ENCODE measurements at regions not wholly inside any gene's neighbourhood (a gene's known extent, or its start where the extent isn't known, plus 50 kb on each side); places are given as distances from the start of the nearest gene placed in this dataset.
"Not testable (repeated sequence)": the region's sequence is repeated elsewhere in the genome, so short reads cannot be mapped to it uniquely, and the experiment has no call there.

DNA sequence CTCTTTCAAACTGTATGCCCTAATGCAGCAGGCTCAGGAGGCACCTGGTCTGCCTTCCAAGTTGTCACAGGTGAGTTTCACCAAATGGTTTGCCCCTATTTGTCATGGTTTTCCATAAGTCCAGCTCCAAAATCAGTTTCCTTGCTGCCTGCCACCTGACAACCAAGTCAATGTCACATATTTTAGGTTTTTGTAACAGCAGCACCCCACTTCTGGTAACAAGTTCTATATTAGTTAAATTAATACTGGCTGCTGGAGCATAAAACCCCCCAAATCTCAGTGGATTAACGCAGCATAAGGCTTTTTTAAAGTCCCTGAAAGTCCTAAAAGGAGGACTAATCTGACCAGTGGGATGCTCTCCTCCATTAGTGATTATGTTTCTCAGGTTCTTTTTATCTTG, 200.7 kb downstream of the RRAGC start:
- Mint-ChIP-seq H3K27me3 (peaks cover 13% of the 10 kb centered on the region), H3K36me3 (no peaks in the 10 kb centered on the region)
- ATAC-seq (ENCODE audit: low read depth): no peak

DNA sequence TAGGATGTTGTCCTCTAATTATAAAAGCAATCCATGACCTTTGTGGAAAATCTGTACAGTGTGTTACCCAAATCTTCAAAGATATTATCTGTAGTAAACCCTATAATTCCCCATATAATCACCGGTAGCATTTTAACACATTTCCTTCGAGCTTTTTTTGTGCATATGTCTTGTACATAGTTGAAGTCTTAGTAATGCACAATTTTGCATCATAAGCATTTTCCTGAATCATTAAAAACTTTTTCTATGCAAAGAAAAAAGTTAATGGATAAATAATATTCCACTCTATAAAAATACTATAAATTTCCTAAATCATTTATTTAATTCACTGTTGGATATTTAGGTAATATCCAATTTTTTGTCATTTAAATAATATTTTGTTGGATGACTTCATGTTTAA, 201.7 kb downstream of the RRAGC start:
- DNase-seq: no peak
- Mint-ChIP-seq H3K36me3 (no peaks in the 10 kb centered on the region), H3K9me3 (no peaks in the 10 kb centered on the region), H3K4me1 (no peaks in the 10 kb centered on the region), H3K4me3 (no peak overlapping the region), H3K27me3 (peaks cover 9% of the 10 kb centered on the region), H3K27ac (no peak overlapping the region)
- POLR2A ChIA-PET: no interaction called here
- ATAC-seq (ENCODE audit: low read depth): no peak

More for the DNA sequence above, 200.7 kb downstream of the RRAGC start:
- no peak overlapping the region for H3K27ac Mint-ChIP-seq
- no peak for DNase-seq
- H3K4me1 Mint-ChIP-seq: no peaks in the 10 kb centered on the region
- H3K4me3 Mint-ChIP-seq: no peak overlapping the region
- H3K9me3 Mint-ChIP-seq: no peaks in the 10 kb centered on the region
- POLR2A ChIA-PET: no interaction called here

DNA sequence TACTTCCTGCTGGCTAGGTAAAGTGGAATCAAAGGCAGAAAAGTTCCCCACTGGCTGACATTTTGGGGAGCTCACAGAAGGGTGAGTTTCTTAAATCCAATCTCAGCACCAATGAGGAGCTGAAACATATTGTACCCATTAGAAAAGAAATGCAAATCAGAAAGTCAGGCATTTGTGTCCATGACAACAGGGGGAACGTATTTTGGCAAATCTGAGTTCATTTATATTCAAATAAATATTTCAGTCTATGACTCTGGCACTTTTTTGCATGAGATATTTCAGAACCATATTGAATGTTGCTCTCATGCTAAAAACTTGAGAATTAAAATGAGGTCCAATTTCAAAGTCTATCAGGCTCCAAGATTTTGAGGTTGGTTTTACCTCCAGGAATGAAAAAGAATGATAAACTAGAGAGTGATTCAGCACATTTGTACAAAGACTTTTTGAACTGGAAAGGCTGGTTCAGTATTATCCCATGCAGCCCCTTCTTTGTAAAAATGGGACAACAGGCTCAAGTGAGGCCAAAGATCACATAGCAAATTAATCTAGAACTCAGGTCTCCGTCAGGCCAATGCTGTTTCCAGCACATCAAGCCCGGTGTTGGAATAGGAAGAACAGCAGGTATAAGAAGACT, 202.2 kb downstream of the RRAGC start:
- no peak overlapping the region for H3K27ac Mint-ChIP-seq
- ATAC-seq (ENCODE audit: low read depth) (no peak), DNase-seq (no peak)
- H3K4me1 Mint-ChIP-seq: no peaks in the 10 kb centered on the region
- POLR2A ChIA-PET: no interaction called here
- peaks cover 6% of the 10 kb centered on the region for H3K27me3 Mint-ChIP-seq
- H3K4me3 Mint-ChIP-seq: no peak overlapping the region
- no peaks in the 10 kb centered on the region for H3K9me3 Mint-ChIP-seq
- no peaks in the 10 kb centered on the region for H3K36me3 Mint-ChIP-seq

DNA sequence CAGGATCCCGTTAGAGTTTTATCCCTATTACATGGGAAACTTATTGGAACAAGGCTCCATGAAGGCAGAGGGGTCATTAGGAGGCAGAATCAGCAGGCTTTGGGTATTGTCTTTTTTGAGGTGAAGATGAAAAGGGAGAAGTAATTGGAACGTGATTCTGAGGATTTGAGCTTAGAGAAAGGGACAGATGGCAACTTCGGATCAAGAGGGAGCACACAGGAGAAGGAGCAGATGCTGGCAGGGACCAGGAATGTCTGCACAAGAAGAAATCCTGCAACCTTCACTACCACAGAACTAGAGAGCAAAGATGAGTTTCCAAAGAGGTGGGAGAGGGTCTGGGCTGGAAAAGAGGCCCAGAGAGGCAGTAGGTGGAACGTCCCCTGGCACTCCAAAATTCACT, 202.8 kb downstream of the RRAGC start:
- Mint-ChIP-seq H3K4me1 (no peaks in the 10 kb centered on the region), H3K27me3 (peaks cover 3% of the 10 kb centered on the region), H3K4me3 (no peak overlapping the region), H3K9me3 (no peaks in the 10 kb centered on the region), H3K36me3 (no peaks in the 10 kb centered on the region), H3K27ac (no peak overlapping the region)
- POLR2A ChIA-PET: no interaction called here
- DNase-seq (no peak), ATAC-seq (ENCODE audit: low read depth) (no peak)

DNA sequence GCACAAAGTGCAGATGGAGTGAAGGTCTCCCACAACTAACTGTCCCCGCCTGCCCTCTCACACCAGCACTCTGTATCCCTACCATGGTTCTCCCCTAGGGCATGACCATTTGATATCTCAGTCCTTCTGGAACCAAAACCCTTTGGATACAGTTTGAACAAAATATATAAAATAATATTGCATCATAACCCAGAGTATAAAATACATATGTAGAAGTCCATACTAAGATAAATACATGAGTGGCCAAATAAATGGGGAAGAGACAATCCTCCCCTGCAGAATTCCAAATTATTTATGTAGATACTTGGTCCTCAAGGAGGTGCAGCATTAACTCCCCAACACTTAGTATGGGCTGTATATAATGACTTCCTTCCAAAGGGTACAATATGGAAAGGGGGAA, 207.4 kb downstream of the RRAGC start:
- no peak overlapping the region for H3K27ac Mint-ChIP-seq

DNA sequence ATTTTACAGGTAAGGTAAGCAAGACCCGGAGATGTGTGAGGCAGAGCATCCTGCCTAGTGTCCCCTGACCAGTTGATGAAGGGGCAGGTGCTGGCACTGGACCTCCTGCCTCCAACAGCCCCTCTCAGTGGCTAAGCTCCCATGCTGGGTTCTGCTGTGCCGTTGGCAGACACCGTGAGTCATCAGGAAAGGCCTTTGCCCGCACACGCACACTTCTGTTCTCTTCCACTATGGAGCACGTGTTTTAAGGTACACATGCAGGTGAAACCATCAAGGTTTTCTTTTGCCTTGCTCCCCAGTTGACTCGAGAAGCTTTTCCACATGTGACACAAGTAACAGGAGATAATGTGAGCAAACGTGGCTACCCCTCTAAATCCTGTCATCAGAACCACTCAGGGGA, 207.9 kb downstream of the RRAGC start:
- no peak for DNase-seq
- POLR2A ChIA-PET: no interaction called here
- Mint-ChIP-seq H3K27ac (no peak overlapping the region), H3K9me3 (peaks cover 2% of the 10 kb centered on the region), H3K36me3 (no peaks in the 10 kb centered on the region), H3K27me3 (peaks cover 8% of the 10 kb centered on the region), H3K4me3 (no peak overlapping the region), H3K4me1 (no peaks in the 10 kb centered on the region)
- no peak for ATAC-seq (ENCODE audit: low read depth)

More for the DNA sequence above, 207.4 kb downstream of the RRAGC start:
- peaks cover 9% of the 10 kb centered on the region for H3K27me3 Mint-ChIP-seq
- POLR2A ChIA-PET: no interaction called here
- no peaks in the 10 kb centered on the region for H3K36me3 Mint-ChIP-seq
- H3K9me3 Mint-ChIP-seq: peaks cover 2% of the 10 kb centered on the region
- H3K4me3 Mint-ChIP-seq: no peak overlapping the region
- DNase-seq (no peak), ATAC-seq (ENCODE audit: low read depth) (no peak)
- H3K4me1 Mint-ChIP-seq: no peaks in the 10 kb centered on the region

DNA sequence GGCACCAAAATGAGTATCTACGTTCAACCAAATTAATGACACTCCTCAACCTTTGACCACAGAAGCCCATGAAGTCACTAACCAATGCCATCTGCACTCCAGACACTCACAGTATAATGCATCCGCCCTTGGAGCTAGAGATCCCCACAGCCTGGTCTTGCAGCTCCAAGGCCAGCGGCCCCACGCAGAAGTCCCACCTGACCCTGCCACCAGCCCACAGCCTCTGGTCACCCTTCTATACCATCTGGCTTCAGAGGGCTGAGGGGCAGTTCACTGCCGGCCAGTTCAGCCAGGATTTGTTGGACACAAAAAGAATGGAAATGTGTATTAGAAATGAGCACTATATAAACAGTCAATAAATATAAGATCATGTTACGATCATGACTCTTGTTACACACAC, 211.2 kb downstream of the RRAGC start:
- Mint-ChIP-seq H3K27me3 (peaks cover 6% of the 10 kb centered on the region), H3K27ac (no peak overlapping the region), H3K4me1 (no peaks in the 10 kb centered on the region), H3K4me3 (no peak overlapping the region), H3K36me3 (no peaks in the 10 kb centered on the region), H3K9me3 (peaks cover 2% of the 10 kb centered on the region)
- ATAC-seq (ENCODE audit: low read depth) (no peak), DNase-seq (no peak)
- POLR2A ChIA-PET: no interaction called here

DNA sequence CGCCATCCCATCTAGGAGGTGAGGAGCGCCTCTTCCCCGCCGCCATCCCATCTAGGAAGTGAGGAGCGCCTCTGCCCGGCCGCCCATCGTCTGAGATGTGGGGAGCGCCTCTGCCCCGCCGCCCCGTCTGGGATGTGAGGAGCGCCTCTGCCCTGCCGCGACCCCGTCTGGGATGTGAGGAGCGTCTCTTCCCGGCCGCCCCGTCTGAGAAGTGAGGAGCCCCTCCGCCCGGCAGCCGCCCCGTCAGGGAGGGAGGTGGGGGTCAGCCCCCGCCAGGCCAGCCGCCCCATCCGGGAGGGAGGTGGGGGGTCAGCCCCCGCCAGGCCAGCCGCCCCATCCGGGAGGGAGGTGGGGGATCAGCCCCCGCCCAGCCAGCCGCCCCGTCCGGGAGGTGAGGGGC, 212.2 kb downstream of the RRAGC start:
- H3K9me3 Mint-ChIP-seq; POLR2A ChIA-PET; H3K27me3 Mint-ChIP-seq; H3K4me3 Mint-ChIP-seq; DNase-seq; H3K4me1 Mint-ChIP-seq; ATAC-seq (ENCODE audit: low read depth); H3K36me3 Mint-ChIP-seq; H3K27ac Mint-ChIP-seq: not testable (repeated sequence)

DNA sequence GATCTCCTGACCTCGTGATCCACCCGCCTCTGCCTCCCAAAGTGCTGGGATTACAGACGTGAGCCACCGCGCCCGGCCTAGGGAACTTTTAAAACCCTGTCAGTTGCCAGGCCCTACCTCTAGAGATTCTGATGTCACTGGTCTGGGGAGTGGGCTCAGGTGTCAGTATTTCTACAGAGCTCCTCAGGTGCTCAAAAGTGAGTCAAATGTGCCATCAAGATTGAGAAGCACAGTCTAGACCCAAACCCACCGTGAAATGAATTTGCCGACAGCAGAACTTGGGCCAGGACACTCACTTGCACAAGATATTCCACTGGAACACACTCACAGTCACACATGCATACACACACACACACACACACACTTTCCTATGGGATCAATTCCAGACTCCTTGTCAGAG, 215.5 kb downstream of the RRAGC start:
- Mint-ChIP-seq H3K4me1 (no peaks in the 10 kb centered on the region), H3K27me3 (peaks cover 2% of the 10 kb centered on the region), H3K36me3 (no peaks in the 10 kb centered on the region), H3K9me3 (peaks cover 9% of the 10 kb centered on the region), H3K27ac (no peak overlapping the region), H3K4me3 (no peak overlapping the region)
- no peak for DNase-seq
- POLR2A ChIA-PET: no interaction called here
- no peak for ATAC-seq (ENCODE audit: low read depth)

DNA sequence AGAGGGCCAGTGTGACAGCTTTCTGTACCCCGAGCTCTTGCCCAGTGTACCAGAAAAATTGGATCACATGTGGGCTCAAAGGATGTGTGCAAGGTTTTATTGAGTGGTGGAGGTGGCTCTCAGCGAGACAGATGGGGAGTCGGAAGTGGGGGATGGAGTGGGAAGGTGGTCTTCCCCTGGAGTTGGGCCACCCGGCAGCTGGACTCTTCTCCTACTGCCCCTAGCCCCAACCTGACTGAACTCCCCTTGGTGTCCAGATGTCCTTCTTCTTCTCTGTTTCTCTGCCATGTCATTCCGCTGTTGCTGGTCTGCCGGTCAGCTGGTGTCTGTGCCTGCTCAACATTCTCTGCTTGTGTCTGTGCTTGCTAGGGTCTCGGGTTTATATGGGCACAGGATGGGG, 217.9 kb downstream of the RRAGC start:
- H3K27ac Mint-ChIP-seq: no peak overlapping the region
- H3K9me3 Mint-ChIP-seq: peaks cover 8% of the 10 kb centered on the region
- DNase-seq (no peak), ATAC-seq (ENCODE audit: low read depth) (no peak)
- H3K27me3 Mint-ChIP-seq: peaks cover 5% of the 10 kb centered on the region
- no peaks in the 10 kb centered on the region for H3K36me3 Mint-ChIP-seq
- POLR2A ChIA-PET: no interaction called here
- H3K4me3 Mint-ChIP-seq: no peak overlapping the region
- H3K4me1 Mint-ChIP-seq: no peaks in the 10 kb centered on the region

DNA sequence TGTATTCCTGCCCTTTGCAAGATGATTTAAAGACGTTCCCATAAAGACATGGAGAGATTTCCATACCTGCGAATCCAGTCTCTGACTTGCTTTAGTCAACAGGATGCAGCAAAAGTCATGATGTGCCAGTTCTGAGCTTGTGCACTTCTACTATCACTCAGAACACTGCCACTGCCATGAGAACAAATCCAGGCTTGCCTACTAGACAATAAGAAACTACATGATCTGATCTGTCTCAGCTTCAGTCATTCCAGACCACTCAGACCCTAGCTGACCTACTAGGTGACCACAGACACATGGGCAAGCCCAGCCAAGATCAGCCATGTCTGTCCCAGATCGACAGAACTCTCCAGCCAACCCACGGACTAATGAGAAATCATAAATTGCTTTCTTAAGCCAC, 219.2 kb downstream of the RRAGC start:
- Mint-ChIP-seq H3K36me3 (no peaks in the 10 kb centered on the region), H3K27me3 (peaks cover 5% of the 10 kb centered on the region), H3K9me3 (peaks cover 8% of the 10 kb centered on the region), H3K4me1 (no peaks in the 10 kb centered on the region), H3K4me3 (no peak overlapping the region), H3K27ac (no peak overlapping the region)
- POLR2A ChIA-PET: no interaction called here
- DNase-seq (no peak), ATAC-seq (ENCODE audit: low read depth) (no peak)

DNA sequence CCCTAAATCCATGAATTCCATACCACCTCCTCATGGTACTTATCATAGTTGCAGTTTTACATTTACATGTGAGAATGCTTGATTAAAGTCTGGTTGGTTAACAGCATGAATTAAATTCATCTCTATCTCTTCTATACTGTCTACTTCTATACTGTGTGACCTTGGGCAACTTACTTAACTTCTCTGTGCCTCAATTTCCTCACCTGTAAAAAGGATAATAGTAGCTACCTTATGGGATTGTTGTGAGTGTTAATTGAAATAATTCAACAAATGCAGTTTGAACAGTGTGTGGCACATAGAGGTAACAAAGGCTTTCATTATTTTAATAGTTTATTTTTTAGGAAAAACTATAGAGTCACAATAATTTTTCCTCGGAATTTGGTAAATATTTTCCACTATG, 231.3 kb downstream of the RRAGC start:
- no peak for ATAC-seq (ENCODE audit: low read depth)
- Mint-ChIP-seq H3K36me3 (no peaks in the 10 kb centered on the region), H3K9me3 (no peaks in the 10 kb centered on the region), H3K27me3 (peaks cover 19% of the 10 kb centered on the region), H3K4me1 (no peaks in the 10 kb centered on the region), H3K4me3 (no peak overlapping the region), H3K27ac (no peak overlapping the region)
- no peak for DNase-seq
- POLR2A ChIA-PET: no interaction called here

DNA sequence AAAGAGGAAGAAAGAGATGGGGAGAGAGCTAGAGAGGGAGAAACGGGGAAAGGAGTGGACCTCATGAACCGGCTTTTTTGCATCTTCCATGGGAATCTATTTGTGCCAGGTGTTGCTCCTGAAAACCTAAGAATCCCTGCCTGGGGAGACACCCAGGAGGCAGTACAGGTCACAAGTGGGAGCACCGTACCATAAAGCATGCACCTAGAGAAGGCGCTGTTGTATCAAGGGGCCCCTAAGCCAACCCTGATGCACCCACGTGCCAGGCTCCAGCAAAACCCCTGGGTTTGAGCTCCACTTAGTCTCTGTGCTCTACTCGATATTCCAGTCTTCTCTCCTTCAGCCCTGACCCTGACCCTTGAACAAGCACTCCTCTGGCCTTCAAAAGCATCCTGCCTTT, 233.6 kb downstream of the RRAGC start:
- Mint-ChIP-seq H3K27me3 (peaks cover 11% of the 10 kb centered on the region), H3K27ac (no peak overlapping the region), H3K9me3 (no peaks in the 10 kb centered on the region), H3K36me3 (no peaks in the 10 kb centered on the region), H3K4me1 (no peaks in the 10 kb centered on the region), H3K4me3 (no peak overlapping the region)
- DNase-seq (no peak), ATAC-seq (ENCODE audit: low read depth) (no peak)
- POLR2A ChIA-PET: no interaction called here

DNA sequence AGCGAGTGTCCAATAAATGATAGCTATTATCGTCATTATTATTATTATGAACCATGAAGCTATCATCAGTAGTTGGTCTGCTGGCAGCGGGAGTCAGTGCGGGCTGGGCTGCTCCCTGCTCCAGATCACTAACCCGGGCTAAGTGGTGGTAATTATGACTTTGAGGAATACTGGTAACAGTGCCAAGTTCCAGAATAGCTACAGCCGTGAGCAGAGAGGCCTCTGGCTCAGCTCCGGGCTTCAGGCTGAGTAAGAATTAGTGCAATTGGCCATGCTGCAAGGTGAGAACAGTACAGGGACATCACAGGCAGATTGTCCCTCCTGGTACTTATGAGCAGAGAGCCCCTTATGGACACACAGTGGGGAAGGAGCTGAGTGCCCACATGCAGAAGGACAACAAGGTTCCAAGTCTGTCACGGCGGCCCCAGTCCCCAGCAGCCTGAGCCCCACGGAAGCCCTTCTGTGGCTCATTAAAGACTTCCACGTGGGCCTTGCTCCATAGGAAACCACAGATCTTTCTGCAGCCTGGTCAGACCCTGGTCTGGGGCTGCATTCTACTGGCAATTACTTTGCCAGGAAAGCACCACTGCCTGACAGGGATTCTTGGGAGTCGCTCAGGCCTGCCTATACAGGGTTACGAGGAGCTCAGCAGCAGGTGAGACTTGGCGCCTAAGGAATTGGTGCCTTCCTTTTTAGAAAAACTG, 235.1 kb downstream of the RRAGC start:
- POLR2A ChIA-PET: no interaction called here
- ATAC-seq (ENCODE audit: low read depth) (no peak), DNase-seq (no peak)
- no peak overlapping the region for H3K4me3 Mint-ChIP-seq
- H3K27ac Mint-ChIP-seq: no peak overlapping the region
- no peaks in the 10 kb centered on the region for H3K36me3 Mint-ChIP-seq
- H3K27me3 Mint-ChIP-seq: peaks cover 9% of the 10 kb centered on the region
- H3K4me1 Mint-ChIP-seq: no peaks in the 10 kb centered on the region
- H3K9me3 Mint-ChIP-seq: no peaks in the 10 kb centered on the region

Measured in activated naive CD8-positive, alpha-beta T cell treated with anti-CD3 and anti-CD28 coated beads, Interleukin-2, amount 10 ng/mL, durations not matched to agents 7 days and 5 days (primary cell).